GM12873 (cell line): ENCODE measurements at regions not wholly inside any gene's neighbourhood (a gene's known extent, or its start where the extent isn't known, plus 50 kb on each side); places are given as distances from the start of the nearest gene placed in this dataset.

ENCODE experiments used
- CTCF ChIP-seq: IDR thresholded peaks from 2 replicates; pipeline ENCODE4 v1.5.1; 2012; ENCODE audit warnings: low read depth, mild to moderate bottlenecking, moderate library complexity, low read length, control low read depth; ENCODE audit not compliant: insufficient read depth; ENCODE audit errors: missing control alignments

- no peak for TF ChIP-seq CTCF
Observed at GRCh38 chr13:90696254-90696653, 651.2 kb upstream of the MIR17HG start.

- TF ChIP-seq CTCF, result no peak
Observed at GRCh38 chr13:90696656-90697055, 650.8 kb upstream of the MIR17HG start.

- TF ChIP-seq CTCF, result no peak
Observed at GRCh38 chr13:90700340-90700739, 647.1 kb upstream of the MIR17HG start.

GRCh38 chr13:90701264-90701663 lies 646.2 kb upstream of the MIR17HG start:
- TF ChIP-seq CTCF, result no peak

GRCh38 chr13:90702050-90702449 lies 645.4 kb upstream of the MIR17HG start:
- no peak for TF ChIP-seq CTCF

- no peak for TF ChIP-seq CTCF
Observed at GRCh38 chr13:90706631-90707030, 640.9 kb upstream of the MIR17HG start.

GRCh38 chr13:90708128-90708527 lies 639.4 kb upstream of the MIR17HG start:
- no peak for TF ChIP-seq CTCF

- TF ChIP-seq CTCF, result no peak
Observed at GRCh38 chr13:90709319-90709718, 638.2 kb upstream of the MIR17HG start.
